ENCODE measurements at regions not wholly inside any gene's neighbourhood (a gene's known extent, or its start where the extent isn't known, plus 50 kb on each side); places are given as distances from the start of the nearest gene placed in this dataset.

DNA sequence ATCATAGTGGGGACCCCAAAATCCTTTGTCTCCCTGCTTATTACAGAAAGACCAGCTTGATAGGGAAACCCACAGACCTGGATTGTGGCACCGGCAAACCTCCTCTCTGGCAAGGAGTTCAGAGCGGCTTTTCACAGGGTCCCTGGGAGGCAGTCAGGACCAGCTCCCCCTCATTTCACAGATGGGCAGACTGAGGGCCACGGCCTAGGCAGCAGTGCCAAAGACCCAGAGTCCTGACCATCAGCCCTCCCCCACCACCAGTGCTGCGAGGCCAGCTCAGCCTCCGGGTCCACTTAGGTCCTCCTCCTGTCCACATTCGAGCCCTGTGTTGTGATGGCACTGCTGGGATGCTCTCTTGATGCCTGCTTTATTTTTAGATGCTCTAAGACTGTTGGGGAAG is 57.2 kb downstream of the CAMK2N1 start:
- no peak overlapping the region for H3K4me3 ChIP-seq
- 73 to 78% (median 74%) methylated on average over 6 of the region's 6 CpGs for WGBS, 3 donors
- TF ChIP-seq, protein P1, sequence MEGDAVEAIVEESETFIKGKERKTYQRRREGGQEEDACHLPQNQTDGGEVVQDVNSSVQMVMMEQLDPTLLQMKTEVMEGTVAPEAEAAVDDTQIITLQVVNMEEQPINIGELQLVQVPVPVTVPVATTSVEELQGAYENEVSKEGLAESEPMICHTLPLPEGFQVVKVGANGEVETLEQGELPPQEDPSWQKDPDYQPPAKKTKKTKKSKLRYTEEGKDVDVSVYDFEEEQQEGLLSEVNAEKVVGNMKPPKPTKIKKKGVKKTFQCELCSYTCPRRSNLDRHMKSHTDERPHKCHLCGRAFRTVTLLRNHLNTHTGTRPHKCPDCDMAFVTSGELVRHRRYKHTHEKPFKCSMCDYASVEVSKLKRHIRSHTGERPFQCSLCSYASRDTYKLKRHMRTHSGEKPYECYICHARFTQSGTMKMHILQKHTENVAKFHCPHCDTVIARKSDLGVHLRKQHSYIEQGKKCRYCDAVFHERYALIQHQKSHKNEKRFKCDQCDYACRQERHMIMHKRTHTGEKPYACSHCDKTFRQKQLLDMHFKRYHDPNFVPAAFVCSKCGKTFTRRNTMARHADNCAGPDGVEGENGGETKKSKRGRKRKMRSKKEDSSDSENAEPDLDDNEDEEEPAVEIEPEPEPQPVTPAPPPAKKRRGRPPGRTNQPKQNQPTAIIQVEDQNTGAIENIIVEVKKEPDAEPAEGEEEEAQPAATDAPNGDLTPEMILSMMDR (IDR thresholded peaks at IDR 0.05), result no peak
- DNase-seq (no peak), ATAC-seq (no peak)
- no peak overlapping the region for H3K27ac ChIP-seq
- H3K36me3 ChIP-seq (ENCODE audit: insufficient read depth in 1 of 2, low read depth in 1 of 2), result no peaks in the 10 kb centered on the region
- H3K27me3 ChIP-seq (ENCODE audit: insufficient read depth in 3 of 3, low read length in 2 of 3), result peaks cover 0 to 22% (median 0%) of the 10 kb centered on the region in 3 donors
- intact Hi-C loops (cut with DNase I), result no loop called here
- peaks cover 5% of the 10 kb centered on the region for H3K9me3 ChIP-seq
- no peaks in the 10 kb centered on the region for H3K4me1 ChIP-seq

DNA sequence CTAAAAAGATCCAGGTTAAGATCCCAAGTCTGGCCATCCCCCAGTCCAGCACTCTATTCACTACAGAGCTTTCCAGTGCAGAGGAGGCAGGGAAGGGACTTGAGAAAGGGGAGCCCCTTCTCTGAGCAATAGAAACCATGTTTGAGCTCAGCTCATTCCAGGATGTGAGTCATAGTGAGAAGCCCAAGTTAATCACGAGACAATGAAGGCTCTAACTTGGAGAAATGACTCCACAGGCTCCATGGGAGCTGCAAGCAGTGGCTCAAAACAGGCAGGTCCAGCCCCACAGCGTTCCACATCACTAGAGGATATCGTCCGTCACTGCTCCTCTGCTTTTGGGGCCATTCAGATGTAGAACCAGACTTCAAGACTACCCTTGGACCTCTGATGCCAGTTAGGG is 59.1 kb downstream of the CAMK2N1 start:
- Histone ChIP-seq H3K9me3 (peaks cover 9% of the 10 kb centered on the region), H3K4me3 (no peak overlapping the region), H3K36me3 (ENCODE audit: insufficient read depth in 1 of 2, low read depth in 1 of 2) (no peaks in the 10 kb centered on the region), H3K27me3 (ENCODE audit: insufficient read depth in 3 of 3, low read length in 2 of 3) (peaks cover 0 to 13% (median 0%) of the 10 kb centered on the region in 3 donors), H3K4me1 (no peaks in the 10 kb centered on the region), H3K27ac (no peak overlapping the region)
- DNase-seq, result no peak
- intact Hi-C loops (cut with DNase I), result no loop called here
- TF ChIP-seq, protein P1 (IDR thresholded peaks at IDR 0.05), result no peak
- WGBS, 3 donors, result 50 to 64% (median 56%) methylated on average over 4 of the region's 4 CpGs
- peak in 1 of 4 donors; percentile 43 for ATAC-seq

DNA sequence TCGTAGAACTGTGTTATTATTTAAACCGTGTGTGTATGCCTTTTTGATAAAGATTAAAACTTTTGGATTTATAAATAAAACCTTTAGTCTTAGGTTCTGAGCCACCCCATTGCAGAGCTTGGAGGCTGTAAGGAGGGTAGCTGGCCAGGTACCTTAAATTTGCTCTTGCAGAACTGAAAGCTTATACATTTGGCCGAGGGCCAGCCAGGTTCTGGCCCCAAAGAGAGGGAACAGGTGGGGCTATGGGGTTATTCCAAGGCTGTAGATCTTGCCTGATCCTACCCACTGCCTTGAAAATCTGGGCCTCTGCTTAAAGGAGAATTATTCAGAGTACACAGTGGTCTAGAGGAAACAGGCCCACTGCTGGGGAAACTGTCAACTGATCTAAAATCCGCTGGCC is 59.6 kb downstream of the CAMK2N1 start:
- TF ChIP-seq, protein P1 (IDR thresholded peaks at IDR 0.05), result no peak
- Histone ChIP-seq H3K9me3 (peaks cover 9% of the 10 kb centered on the region), H3K27me3 (ENCODE audit: insufficient read depth in 3 of 3, low read length in 2 of 3) (peaks cover 0 to 8% (median 0%) of the 10 kb centered on the region in 3 donors), H3K4me1 (no peaks in the 10 kb centered on the region), H3K27ac (no peak overlapping the region), H3K4me3 (no peak overlapping the region), H3K36me3 (ENCODE audit: insufficient read depth in 1 of 2, low read depth in 1 of 2) (no peaks in the 10 kb centered on the region)
- 60 to 67% (median 61%) methylated on average over 4 of the region's 4 CpGs for WGBS, 3 donors
- ATAC-seq (no peak), DNase-seq (no peak)
- intact Hi-C loops (cut with DNase I), result no loop called here

DNA sequence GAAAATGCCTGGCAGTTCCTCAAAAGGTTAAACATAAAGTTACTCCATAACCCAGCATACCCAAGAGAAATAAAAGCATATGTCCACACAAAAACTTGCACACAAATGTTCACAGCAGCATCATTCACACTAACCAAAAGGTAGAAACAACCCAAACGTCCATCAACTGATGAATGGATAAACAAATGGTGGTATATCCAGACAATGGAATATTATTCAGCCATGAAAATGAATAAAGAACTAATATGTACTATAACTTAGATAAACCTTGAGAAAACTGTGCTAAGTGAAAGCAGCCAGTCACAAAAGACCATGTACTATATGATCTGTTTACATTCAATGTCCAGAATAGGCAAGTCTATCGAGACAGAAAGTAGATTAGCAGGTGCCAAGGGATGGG is 60.4 kb downstream of the CAMK2N1 start:
- Histone ChIP-seq H3K36me3 (ENCODE audit: insufficient read depth in 1 of 2, low read depth in 1 of 2) (no peaks in the 10 kb centered on the region), H3K9me3 (peaks cover 9% of the 10 kb centered on the region), H3K27ac (no peak overlapping the region), H3K4me1 (no peaks in the 10 kb centered on the region), H3K4me3 (no peak overlapping the region), H3K27me3 (ENCODE audit: insufficient read depth in 3 of 3, low read length in 2 of 3) (peaks cover 0 to 7% (median 0%) of the 10 kb centered on the region in 3 donors)
- WGBS, 3 donors, result 49 to 50% (median 49%) methylated on average over 2 of the region's 2 CpGs
- TF ChIP-seq, protein P1 (IDR thresholded peaks at IDR 0.05), result no peak
- DNase-seq, result no peak
- ATAC-seq, result no peak
- intact Hi-C loops (cut with DNase I), result no loop called here

DNA sequence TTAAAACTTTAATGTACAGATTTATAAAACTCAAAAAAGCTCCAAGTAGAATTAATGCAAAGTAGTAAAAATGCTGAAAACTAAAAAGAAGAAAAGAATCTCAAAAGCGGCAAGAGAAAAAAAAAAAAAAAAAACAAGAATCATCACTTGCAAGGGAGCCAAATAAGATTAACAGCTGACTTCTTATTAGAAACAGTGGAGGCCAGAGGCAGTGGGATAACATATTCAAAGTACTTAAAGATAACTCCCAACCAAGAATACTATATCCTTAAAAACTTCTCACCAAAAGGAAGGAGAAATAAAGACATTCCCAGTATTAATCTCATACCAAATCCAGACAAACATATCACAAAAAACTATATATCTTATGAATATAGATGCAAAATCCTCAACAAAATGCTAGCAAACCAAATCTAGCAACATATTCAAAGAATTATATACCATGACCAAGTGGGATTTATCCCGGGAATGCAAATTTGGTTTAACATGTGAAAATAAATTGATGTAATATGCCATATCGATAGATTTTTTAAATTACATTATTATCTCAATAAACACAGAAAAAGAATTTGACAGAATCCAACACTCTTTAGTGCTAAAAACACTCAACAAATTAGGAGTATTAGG is 62.7 kb downstream of the CAMK2N1 start:
- WGBS, 3 donors, result 83 to 89% (median 86%) methylated on average over 3 of the region's 3 CpGs
- no peak overlapping the region for H3K27ac ChIP-seq
- H3K36me3 ChIP-seq (ENCODE audit: insufficient read depth in 1 of 2, low read depth in 1 of 2), result no peaks in the 10 kb centered on the region
- no peaks in the 10 kb centered on the region for H3K4me1 ChIP-seq
- peaks cover 0 to 16% (median under 1%) of the 10 kb centered on the region in 3 donors for H3K27me3 ChIP-seq (ENCODE audit: insufficient read depth in 3 of 3, low read length in 2 of 3)
- ATAC-seq (no peak), DNase-seq (no peak)
- intact Hi-C loops (cut with DNase I), result loop anchor here in 1 of 2 donors (5.0 kb wide), 1 partner anchor 206 kb away; no protein-coding TSS in a partner anchor
- TF ChIP-seq, protein P1 (IDR thresholded peaks at IDR 0.05), result no peak
- H3K9me3 ChIP-seq, result peaks cover 9% of the 10 kb centered on the region
- no peak overlapping the region for H3K4me3 ChIP-seq
